ENCODE measurements at regions not wholly inside any gene's neighbourhood (a gene's known extent, or its start where the extent isn't known, plus 50 kb on each side); places are given as distances from the start of the nearest gene placed in this dataset.
"Not testable (repeated sequence)": the region's sequence is repeated elsewhere in the genome, so short reads cannot be mapped to it uniquely, and the experiment has no call there.

DNA sequence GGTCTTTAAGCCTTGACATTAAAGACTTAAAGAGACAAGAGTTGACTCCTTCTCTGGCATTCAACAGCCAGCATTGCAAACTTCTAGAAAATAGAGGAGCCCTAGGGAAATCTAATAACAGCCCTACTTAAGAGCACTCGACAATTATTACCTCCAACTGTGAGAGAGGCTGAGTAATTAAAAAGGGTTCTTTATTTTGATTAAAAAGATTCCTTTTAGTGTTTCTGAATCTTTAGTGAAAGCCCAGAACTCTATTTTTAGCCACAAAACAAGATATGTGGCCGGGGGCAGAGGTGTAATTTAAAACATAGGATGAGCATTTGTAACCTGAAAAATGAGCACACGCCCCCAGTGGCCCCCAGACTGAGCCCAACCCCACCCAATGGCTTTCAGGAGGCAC, 222.3 kb downstream of the SMAD2 start:
- TF ChIP-seq, protein P1, sequence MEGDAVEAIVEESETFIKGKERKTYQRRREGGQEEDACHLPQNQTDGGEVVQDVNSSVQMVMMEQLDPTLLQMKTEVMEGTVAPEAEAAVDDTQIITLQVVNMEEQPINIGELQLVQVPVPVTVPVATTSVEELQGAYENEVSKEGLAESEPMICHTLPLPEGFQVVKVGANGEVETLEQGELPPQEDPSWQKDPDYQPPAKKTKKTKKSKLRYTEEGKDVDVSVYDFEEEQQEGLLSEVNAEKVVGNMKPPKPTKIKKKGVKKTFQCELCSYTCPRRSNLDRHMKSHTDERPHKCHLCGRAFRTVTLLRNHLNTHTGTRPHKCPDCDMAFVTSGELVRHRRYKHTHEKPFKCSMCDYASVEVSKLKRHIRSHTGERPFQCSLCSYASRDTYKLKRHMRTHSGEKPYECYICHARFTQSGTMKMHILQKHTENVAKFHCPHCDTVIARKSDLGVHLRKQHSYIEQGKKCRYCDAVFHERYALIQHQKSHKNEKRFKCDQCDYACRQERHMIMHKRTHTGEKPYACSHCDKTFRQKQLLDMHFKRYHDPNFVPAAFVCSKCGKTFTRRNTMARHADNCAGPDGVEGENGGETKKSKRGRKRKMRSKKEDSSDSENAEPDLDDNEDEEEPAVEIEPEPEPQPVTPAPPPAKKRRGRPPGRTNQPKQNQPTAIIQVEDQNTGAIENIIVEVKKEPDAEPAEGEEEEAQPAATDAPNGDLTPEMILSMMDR (IDR thresholded peaks at IDR 0.05; ENCODE audit: insufficient read depth, low read depth, low read length): no peak
- H3K4me3 ChIP-seq (ENCODE audit: low read depth, low read length): no peak overlapping the region
- no peak for DNase-seq (ENCODE audit: low read depth)

DNA sequence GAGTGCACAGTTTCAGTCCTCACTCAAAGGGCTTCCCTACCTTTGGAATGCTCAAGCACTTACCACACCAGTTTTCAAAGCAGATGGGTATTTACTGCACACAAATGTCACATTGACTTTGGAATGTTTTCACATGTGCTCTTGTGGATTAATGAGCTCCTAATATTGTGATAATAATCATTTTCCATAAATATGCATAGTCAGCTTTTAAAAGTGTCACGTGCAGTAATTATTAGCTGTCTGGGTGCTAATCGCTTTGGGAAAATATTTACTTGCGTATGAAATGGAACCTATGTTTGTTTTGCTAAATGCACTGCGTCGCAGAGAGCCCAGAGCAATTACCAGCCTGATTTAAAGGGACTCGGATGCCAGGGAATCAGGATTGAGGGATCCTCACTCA, 229.3 kb downstream of the SMAD2 start:
- no peak overlapping the region for H3K4me3 ChIP-seq (ENCODE audit: low read depth, low read length)
- DNase-seq (ENCODE audit: low read depth): no peak
- TF ChIP-seq, protein P1 (IDR thresholded peaks at IDR 0.05; ENCODE audit: insufficient read depth, low read depth, low read length): no peak

DNA sequence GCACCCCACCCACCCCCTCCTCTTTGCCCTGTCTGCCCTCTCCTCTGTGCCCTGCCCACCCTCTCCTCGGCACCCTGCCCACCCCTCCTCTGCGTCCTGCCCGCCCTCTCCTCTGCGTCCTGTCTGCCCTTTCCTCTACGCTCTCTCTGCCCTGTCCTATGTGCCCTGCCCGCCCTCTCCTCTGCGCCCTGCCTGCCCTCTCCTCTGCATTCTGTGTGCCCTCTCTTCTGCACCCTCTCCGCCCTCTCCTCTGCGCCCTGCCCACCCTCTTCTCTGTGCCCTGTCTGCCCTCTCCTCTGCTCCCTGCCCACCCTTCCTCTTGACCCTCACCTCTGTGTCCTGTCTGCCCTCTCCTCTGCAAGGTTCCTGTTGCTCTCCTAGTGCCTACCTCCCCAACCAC, 233.6 kb downstream of the SMAD2 start:
- DNase-seq (ENCODE audit: low read depth): no peak
- TF ChIP-seq, protein P1 (IDR thresholded peaks at IDR 0.05; ENCODE audit: insufficient read depth, low read depth, low read length): no peak
- H3K4me3 ChIP-seq (ENCODE audit: low read depth, low read length): no peak overlapping the region

DNA sequence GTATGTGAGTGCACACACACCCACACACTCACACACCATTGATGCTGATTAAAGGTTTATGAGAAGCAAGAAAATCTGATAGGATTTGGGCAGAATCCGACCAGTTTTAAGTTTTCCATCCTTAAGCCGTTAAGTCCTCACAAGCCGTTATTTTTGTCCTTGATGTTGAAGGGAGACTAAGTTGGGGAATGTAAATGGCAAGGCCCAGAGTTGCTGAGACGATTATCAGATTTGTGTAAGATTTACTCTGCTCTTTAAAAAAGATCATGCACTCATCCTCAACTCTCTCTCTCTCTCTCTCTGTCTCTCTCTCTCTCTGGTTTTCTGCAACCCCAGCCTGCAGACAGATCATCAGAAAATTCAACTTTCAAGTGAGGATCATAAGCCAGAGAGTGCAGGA, 238.8 kb downstream of the SMAD2 start:
- H3K4me3 ChIP-seq (ENCODE audit: low read depth, low read length): no peak overlapping the region
- no peak for DNase-seq (ENCODE audit: low read depth)
- TF ChIP-seq, protein P1 (IDR thresholded peaks at IDR 0.05; ENCODE audit: insufficient read depth, low read depth, low read length): no peak

DNA sequence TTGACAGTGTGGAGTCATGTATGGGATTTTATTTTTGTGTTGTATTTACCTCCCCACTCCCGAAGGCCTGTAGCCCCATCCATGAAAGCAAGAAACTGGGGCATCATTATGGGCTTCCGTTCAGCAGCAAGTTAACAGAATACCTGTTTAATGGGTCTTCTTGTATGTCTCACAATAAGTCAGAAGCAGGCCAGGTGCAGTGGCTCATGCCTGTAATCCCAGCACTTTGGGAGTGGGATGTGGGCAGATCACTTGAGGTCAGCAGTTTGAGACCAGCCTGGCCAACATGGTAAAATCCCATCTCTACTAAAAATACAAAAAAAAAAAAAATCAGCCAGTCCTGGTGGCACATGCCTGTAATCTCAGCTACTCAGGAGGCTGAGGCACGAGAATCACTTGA, 239.7 kb downstream of the SMAD2 start:
- DNase-seq (ENCODE audit: low read depth); H3K4me3 ChIP-seq (ENCODE audit: low read depth, low read length): not testable (repeated sequence)

DNA sequence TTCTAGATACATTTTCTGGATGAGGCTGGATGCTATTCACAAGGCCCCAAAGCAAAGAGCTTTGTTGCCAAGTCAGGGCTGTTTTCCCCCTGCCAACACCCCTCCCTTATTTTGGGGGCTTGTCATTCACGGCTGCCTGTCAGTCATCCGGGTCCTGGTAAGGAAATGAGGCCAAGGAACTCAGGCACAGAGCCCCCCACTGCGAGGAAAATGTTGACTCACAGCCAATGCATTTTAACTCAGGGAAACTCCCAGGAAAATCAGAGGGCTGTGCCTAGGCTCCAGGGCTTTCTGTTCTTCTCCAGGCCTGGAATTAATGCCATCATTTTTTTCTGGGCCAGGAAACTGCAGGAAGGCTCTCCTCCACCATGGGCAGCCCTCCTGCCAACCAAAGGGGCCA, 241.1 kb downstream of the SMAD2 start:
- TF ChIP-seq, protein P1 (IDR thresholded peaks at IDR 0.05; ENCODE audit: insufficient read depth, low read depth, low read length): no peak
- no peak overlapping the region for H3K4me3 ChIP-seq (ENCODE audit: low read depth, low read length)
- DNase-seq (ENCODE audit: low read depth): no peak

DNA sequence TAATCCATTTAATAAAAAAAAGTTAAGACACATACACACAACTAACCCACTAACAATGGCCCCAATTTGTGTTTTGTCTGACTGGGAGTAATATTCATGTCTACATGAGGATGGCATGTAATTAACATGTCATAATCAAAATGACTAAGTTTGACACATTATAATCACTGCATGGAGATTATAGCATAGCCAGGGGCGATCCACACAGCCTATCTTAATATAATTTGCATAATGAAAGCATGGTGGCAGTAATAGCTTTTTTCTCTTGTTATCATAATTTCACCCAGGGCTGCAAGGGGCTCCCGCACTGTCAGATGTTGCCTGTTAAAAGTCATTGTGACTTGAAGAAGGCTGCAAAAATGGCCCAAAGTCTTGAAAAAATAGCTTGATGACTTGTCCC, 243.7 kb downstream of the SMAD2 start:
- no peak overlapping the region for H3K4me3 ChIP-seq (ENCODE audit: low read depth, low read length)
- TF ChIP-seq, protein P1 (IDR thresholded peaks at IDR 0.05; ENCODE audit: insufficient read depth, low read depth, low read length): no peak
- DNase-seq (ENCODE audit: low read depth): no peak
